ENCODE measurements at regions not wholly inside any gene's neighbourhood (a gene's known extent, or its start where the extent isn't known, plus 50 kb on each side); places are given as distances from the start of the nearest gene placed in this dataset.

GRCh38 chr2:239657236-239657635 lies 256.4 kb upstream of the HDAC4 start (continued):
- no peak for TF ChIP-seq HNF4A (conservative IDR thresholded peaks at IDR 0.05)

GRCh38 chr2:239654266-239654665 lies 253.4 kb upstream of the HDAC4 start:
- WGBS = 80% methylated on average over 4 of the region's 4 CpGs
- DNase-seq (ENCODE audit: low spot score) = no peak
- Histone ChIP-seq H3K9me3 (ENCODE audit: control insufficient read depth in 4 of 4, low read length in 3 of 4) (no peaks in the 10 kb centered on the region), H3K4me3 (ENCODE audit: low read depth in 1 of 3, low read length in 3 of 3) (no peak overlapping the region), H3K27ac (ENCODE audit: low read depth in 1 of 2, low read length in 2 of 2) (no peak overlapping the region), H3K36me3 (ENCODE audit: control insufficient read depth in 4 of 4, insufficient read depth in 3 of 4, low read depth in 1 of 4, low read length in 3 of 4) (no peaks in the 10 kb centered on the region), H3K27me3 (ENCODE audit: control insufficient read depth in 4 of 4, insufficient read depth in 4 of 4, low read length in 3 of 4) (no peaks in the 10 kb centered on the region), H3K9ac (ENCODE audit: low read depth in 1 of 2, low read length in 2 of 2) (no peak overlapping the region), H3K4me1 (ENCODE audit: control insufficient read depth in 4 of 4, insufficient read depth in 4 of 4, low read length in 3 of 4) (no peaks in the 10 kb centered on the region)
- TF ChIP-seq RAD21 (IDR thresholded peaks at IDR 0.05) (no peak), YY1 (IDR thresholded peaks at IDR 0.05) (no peak), NR2F2 (IDR thresholded peaks at IDR 0.05) (no peak), HNF4G (IDR thresholded peaks at IDR 0.05) (no peak), ATF3 (IDR thresholded peaks at IDR 0.05) (no peak), TAF1 (conservative IDR thresholded peaks at IDR 0.05) (no peak), CTCF (IDR thresholded peaks at IDR 0.05; ENCODE audit: low read depth, low read length, missing input control) (no peak), FOXA1 (IDR thresholded peaks at IDR 0.05) (no peak)

- no peak overlapping the region for H3K9ac ChIP-seq (ENCODE audit: low read depth in 1 of 2, low read length in 2 of 2)
- H3K4me1 ChIP-seq (ENCODE audit: control insufficient read depth in 4 of 4, insufficient read depth in 4 of 4, low read length in 3 of 4) = no peaks in the 10 kb centered on the region
- H3K27me3 ChIP-seq (ENCODE audit: control insufficient read depth in 4 of 4, insufficient read depth in 4 of 4, low read length in 3 of 4) = no peaks in the 10 kb centered on the region
- no peak overlapping the region for H3K4me3 ChIP-seq (ENCODE audit: low read depth in 1 of 3, low read length in 3 of 3)
- TF ChIP-seq FOXA1 (IDR thresholded peaks at IDR 0.05) (no peak), JUND (IDR thresholded peaks at IDR 0.05) (no peak), MAX (IDR thresholded peaks at IDR 0.05) (no peak), NR2F2 (IDR thresholded peaks at IDR 0.05) (no peak), CTCF (IDR thresholded peaks at IDR 0.05; ENCODE audit: low read depth, low read length, missing input control) (no peak)
- H3K36me3 ChIP-seq (ENCODE audit: control insufficient read depth in 4 of 4, insufficient read depth in 3 of 4, low read depth in 1 of 4, low read length in 3 of 4) = no peaks in the 10 kb centered on the region
- no peaks in the 10 kb centered on the region for H3K9me3 ChIP-seq (ENCODE audit: control insufficient read depth in 4 of 4, low read length in 3 of 4)
- H3K27ac ChIP-seq (ENCODE audit: low read depth in 1 of 2, low read length in 2 of 2) = no peak overlapping the region
- 79% methylated on average over 6 of the region's 6 CpGs for WGBS
- DNase-seq (ENCODE audit: low spot score) = no peak
Observed at GRCh38 chr2:239651859-239652258, 251.0 kb upstream of the HDAC4 start.

GRCh38 chr2:239650674-239651073 lies 249.9 kb upstream of the HDAC4 start:
- Histone ChIP-seq H3K4me3 (ENCODE audit: low read depth in 1 of 3, low read length in 3 of 3) (no peak overlapping the region), H3K27me3 (ENCODE audit: control insufficient read depth in 4 of 4, insufficient read depth in 4 of 4, low read length in 3 of 4) (no peaks in the 10 kb centered on the region), H3K4me1 (ENCODE audit: control insufficient read depth in 4 of 4, insufficient read depth in 4 of 4, low read length in 3 of 4) (no peaks in the 10 kb centered on the region), H3K9me3 (ENCODE audit: control insufficient read depth in 4 of 4, low read length in 3 of 4) (no peaks in the 10 kb centered on the region), H3K27ac (ENCODE audit: low read depth in 1 of 2, low read length in 2 of 2) (no peak overlapping the region), H3K9ac (ENCODE audit: low read depth in 1 of 2, low read length in 2 of 2) (no peak overlapping the region), H3K36me3 (ENCODE audit: control insufficient read depth in 4 of 4, insufficient read depth in 3 of 4, low read depth in 1 of 4, low read length in 3 of 4) (no peaks in the 10 kb centered on the region)
- 56% methylated on average over 3 of the region's 3 CpGs for WGBS
- DNase-seq (ENCODE audit: low spot score) = no peak
- TF ChIP-seq JUND (IDR thresholded peaks at IDR 0.05) = no peak
- no peak for TF ChIP-seq CTCF (IDR thresholded peaks at IDR 0.05; ENCODE audit: low read depth, low read length, missing input control)
- no peak for TF ChIP-seq ATF3 (IDR thresholded peaks at IDR 0.05)
- TF ChIP-seq RAD21 (IDR thresholded peaks at IDR 0.05) = no peak
- TF ChIP-seq EGR1 (IDR thresholded peaks at IDR 0.05; ENCODE audit: low read depth in 2 of 2) = no peak
- no peak for TF ChIP-seq RXRA (IDR thresholded peaks at IDR 0.05)
- no peak for TF ChIP-seq ZBTB33 (IDR thresholded peaks at IDR 0.05)
- no peak for TF ChIP-seq YY1 (IDR thresholded peaks at IDR 0.05)
- TF ChIP-seq FOXA1 (IDR thresholded peaks at IDR 0.05) = no peak

Data from liver (tissue), 8 donors.